22Rv1 (cell line): ENCODE measurements at regions not wholly inside any gene's neighbourhood (a gene's known extent, or its start where the extent isn't known, plus 50 kb on each side); places are given as distances from the start of the nearest gene placed in this dataset.

Experiments used
- ZFX ChIP-seq: fragments of 450-650 bp; IDR thresholded peaks from 2 replicates; pipeline ENCODE4 v1.6.1; 2017; ENCODE audit warnings: antibody characterized with exemption, borderline replicate concordance
- TF ChIP-seq, protein P1 (sequence below): fragments of 450-650 bp; IDR thresholded peaks from 2 replicates; pipeline ENCODE4 v1.5.1; 2017; ENCODE audit warnings: mild to moderate bottlenecking

DNA sequence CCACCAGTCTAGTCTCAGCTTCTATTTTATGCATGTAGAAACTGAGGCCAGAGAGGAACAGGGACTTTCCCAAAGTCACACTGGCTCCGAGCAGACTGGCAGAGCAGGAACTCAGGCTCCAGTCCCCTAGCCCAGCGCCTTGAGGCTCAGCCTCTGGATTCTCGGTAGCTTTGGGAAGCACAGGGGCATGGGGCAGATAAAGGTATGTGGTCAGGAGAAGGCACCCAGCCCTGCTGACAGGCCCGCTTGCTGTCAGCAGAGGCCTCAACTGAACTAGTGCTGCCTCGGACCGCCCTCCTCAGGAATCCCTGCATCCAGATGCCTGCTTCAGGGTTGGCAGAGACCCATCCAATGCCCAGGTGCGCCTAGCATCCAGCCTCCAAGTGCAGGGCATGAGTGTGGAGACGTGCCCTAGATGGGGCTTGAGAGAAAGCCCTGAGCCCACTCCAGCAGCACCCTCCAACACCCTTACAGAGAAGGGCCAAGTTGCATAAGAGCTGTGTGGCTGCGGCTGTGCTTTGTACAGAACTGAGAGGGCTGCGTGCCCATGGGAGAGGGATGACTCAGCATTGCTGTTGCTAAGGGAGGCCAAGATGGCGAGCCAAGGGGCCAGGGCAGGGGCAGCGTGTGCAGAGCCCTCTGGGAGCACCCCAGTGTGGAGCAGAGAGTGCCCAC is 168.6 kb downstream of the MACROH2A1 start:
- TF ChIP-seq, protein P1, sequence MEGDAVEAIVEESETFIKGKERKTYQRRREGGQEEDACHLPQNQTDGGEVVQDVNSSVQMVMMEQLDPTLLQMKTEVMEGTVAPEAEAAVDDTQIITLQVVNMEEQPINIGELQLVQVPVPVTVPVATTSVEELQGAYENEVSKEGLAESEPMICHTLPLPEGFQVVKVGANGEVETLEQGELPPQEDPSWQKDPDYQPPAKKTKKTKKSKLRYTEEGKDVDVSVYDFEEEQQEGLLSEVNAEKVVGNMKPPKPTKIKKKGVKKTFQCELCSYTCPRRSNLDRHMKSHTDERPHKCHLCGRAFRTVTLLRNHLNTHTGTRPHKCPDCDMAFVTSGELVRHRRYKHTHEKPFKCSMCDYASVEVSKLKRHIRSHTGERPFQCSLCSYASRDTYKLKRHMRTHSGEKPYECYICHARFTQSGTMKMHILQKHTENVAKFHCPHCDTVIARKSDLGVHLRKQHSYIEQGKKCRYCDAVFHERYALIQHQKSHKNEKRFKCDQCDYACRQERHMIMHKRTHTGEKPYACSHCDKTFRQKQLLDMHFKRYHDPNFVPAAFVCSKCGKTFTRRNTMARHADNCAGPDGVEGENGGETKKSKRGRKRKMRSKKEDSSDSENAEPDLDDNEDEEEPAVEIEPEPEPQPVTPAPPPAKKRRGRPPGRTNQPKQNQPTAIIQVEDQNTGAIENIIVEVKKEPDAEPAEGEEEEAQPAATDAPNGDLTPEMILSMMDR = no peak
- no peak for TF ChIP-seq ZFX
